GM23338 (cell line): ENCODE measurements at regions not wholly inside any gene's neighbourhood (a gene's known extent, or its start where the extent isn't known, plus 50 kb on each side); places are given as distances from the start of the nearest gene placed in this dataset.

Experiments used
- ATAC-seq: fragments of 200-7000 bp; cut with Tn5 transposase; 3 replicates; pipeline ENCODE4 v1.9.1; 2020
- DNase-seq: peaks from one replicate; pipeline ENCODE4 v3.0.0-alpha.2; 2015; ENCODE audit warnings: low spot score
- H2AFZ ChIP-seq: fragments of 200-600 bp; sonication (generic); 2 replicates; pipeline ENCODE4 v1.8.0; 2016; ENCODE audit warnings: antibody characterized with exemption, mild to moderate bottlenecking, moderate library complexity
- H3F3A ChIP-seq: fragments of 200-600 bp; sonication (generic); replicated peaks from 2 replicates; pipeline ENCODE4 v1.8.0; 2017; ENCODE audit warnings: antibody characterized with exemption, mixed run types, low read depth
- H3K27ac ChIP-seq: fragments of 200-600 bp; sonication (generic); 2 replicates; pipeline ENCODE4 v1.6.1; 2016; ENCODE audit warnings: low read depth
- H3K27me3 ChIP-seq: fragments of 200-600 bp; sonication (generic); 2 replicates; pipeline ENCODE4 v1.8.0; 2016; ENCODE audit warnings: mild to moderate bottlenecking, mixed run types, moderate library complexity; ENCODE audit not compliant: insufficient read depth
- H3K36me3 ChIP-seq: fragments of 200-600 bp; sonication (generic); 2 replicates; pipeline ENCODE4 v1.8.0; 2016; ENCODE audit warnings: mild to moderate bottlenecking; ENCODE audit not compliant: insufficient read depth
- H3K4me1 ChIP-seq: fragments of 200-600 bp; sonication (generic); 2 replicates; pipeline ENCODE4 v1.8.0; 2016; ENCODE audit warnings: mild to moderate bottlenecking, moderate library complexity; ENCODE audit not compliant: insufficient read depth
- H3K4me2 ChIP-seq: fragments of 200-600 bp; sonication (generic); 2 replicates; pipeline ENCODE4 v1.7.1; 2017; ENCODE audit warnings: mixed run types
- H3K4me3 ChIP-seq: fragments of 200-600 bp; sonication (generic); 2 replicates; pipeline ENCODE4 v1.6.1; 2016; ENCODE audit warnings: mixed run types
- H3K79me2 ChIP-seq: fragments of 200-600 bp; sonication (generic); replicated peaks from 2 replicates; pipeline ENCODE4 v1.8.0; 2017; ENCODE audit warnings: mild to moderate bottlenecking; ENCODE audit not compliant: insufficient read depth
- H3K9me2 ChIP-seq: fragments of 200-600 bp; sonication (generic); 2 replicates; pipeline ENCODE4 v1.8.0; 2017; ENCODE audit not compliant: insufficient read depth
- H4K20me1 ChIP-seq: fragments of 200-600 bp; sonication (generic); replicated peaks from 2 replicates; pipeline ENCODE4 v1.8.0; 2017; ENCODE audit warnings: mild to moderate bottlenecking; ENCODE audit not compliant: insufficient read depth
- H3K27ac Mint-ChIP-seq: 2 replicates; pipeline ENCODE4 v1.8.0; 2020; ENCODE audit warnings: inconsistent platforms, mild to moderate bottlenecking, moderate library complexity, mixed read lengths
- H3K27me3 Mint-ChIP-seq: 3 replicates; pipeline ENCODE4 v1.8.0; 2022; ENCODE audit warnings: low read depth, mild to moderate bottlenecking, moderate library complexity, mixed read lengths, inconsistent platforms; ENCODE audit not compliant: insufficient read depth, poor library complexity
- H3K36me3 Mint-ChIP-seq: 3 replicates; pipeline ENCODE4 v1.8.0; 2021; ENCODE audit warnings: low read depth, mild to moderate bottlenecking, inconsistent platforms, moderate library complexity, mixed read lengths
- H3K4me1 Mint-ChIP-seq: 3 replicates; pipeline ENCODE4 v1.8.0; 2020; ENCODE audit warnings: mild to moderate bottlenecking, inconsistent platforms, mixed read lengths
- H3K4me3 Mint-ChIP-seq: 3 replicates; pipeline ENCODE4 v1.8.0; 2021; ENCODE audit warnings: moderate library complexity, mild to moderate bottlenecking, inconsistent platforms, mixed read lengths
- H3K9me3 Mint-ChIP-seq: 3 replicates; pipeline ENCODE4 v1.8.0; 2020; ENCODE audit warnings: moderate library complexity, mild to moderate bottlenecking, inconsistent platforms, mixed read lengths
- CREB1 ChIP-seq: fragments of 250-450 bp; sonication (Bioruptor Pico); IDR thresholded peaks from 2 replicates; pipeline ENCODE4 v1.5.0; 2020; ENCODE audit warnings: low read depth, mild to moderate bottlenecking, moderate library complexity
- EZH2 ChIP-seq: fragments of 200-600 bp; sonication (generic); IDR thresholded peaks from one replicate; pipeline ENCODE4 v1.8.0; 2017; ENCODE audit warnings: antibody characterized with exemption, mild to moderate bottlenecking, low read depth; ENCODE audit not compliant: unreplicated experiment
- EZH2phosphoT487 ChIP-seq: fragments of 200-600 bp; sonication (generic); IDR thresholded peaks from one replicate; pipeline ENCODE4 v1.8.1; 2018; ENCODE audit warnings: antibody characterized with exemption; ENCODE audit not compliant: unreplicated experiment
- NANOG ChIP-seq: IDR thresholded peaks from 2 replicates; pipeline ENCODE4 v1.6.1; 2016; ENCODE audit warnings: antibody characterized with exemption, borderline replicate concordance
- STAT1 ChIP-seq: IDR thresholded peaks from one replicate; pipeline ENCODE4 v1.6.1; 2016; ENCODE audit warnings: antibody characterized with exemption; ENCODE audit not compliant: unreplicated experiment
- ZNF114 ChIP-seq: fragments of 250-450 bp; sonication (Bioruptor Pico); IDR thresholded peaks from 2 replicates; pipeline ENCODE4 v1.5.0; 2020; ENCODE audit warnings: mild to moderate bottlenecking, moderate library complexity
- TF ChIP-seq, protein P1 (sequence below): fragments of 250-450 bp; sonication (Bioruptor Pico); IDR thresholded peaks from 2 replicates; pipeline ENCODE4 v1.5.0; 2020; ENCODE audit warnings: mild to moderate bottlenecking, moderate library complexity
- TF ChIP-seq, protein P2 (sequence below), 2 experiments: fragments of 200-600 bp in 1 of 2; sonication (generic) in 1 of 2; conservative IDR thresholded peaks; 2 replicates each; pipeline versions ENCODE4 v1.5.1 to v1.6.1; 2016 to 2017; ENCODE audit warnings: antibody characterized with exemption in 2 of 2, low read depth in 2 of 2, mild to moderate bottlenecking in 2 of 2, moderate library complexity in 1 of 2

- no peak for ATAC-seq
These were observed 118.3 kb upstream of the FOXF1 start for GRCh38 chr16:86391984-86392383.

DNA sequence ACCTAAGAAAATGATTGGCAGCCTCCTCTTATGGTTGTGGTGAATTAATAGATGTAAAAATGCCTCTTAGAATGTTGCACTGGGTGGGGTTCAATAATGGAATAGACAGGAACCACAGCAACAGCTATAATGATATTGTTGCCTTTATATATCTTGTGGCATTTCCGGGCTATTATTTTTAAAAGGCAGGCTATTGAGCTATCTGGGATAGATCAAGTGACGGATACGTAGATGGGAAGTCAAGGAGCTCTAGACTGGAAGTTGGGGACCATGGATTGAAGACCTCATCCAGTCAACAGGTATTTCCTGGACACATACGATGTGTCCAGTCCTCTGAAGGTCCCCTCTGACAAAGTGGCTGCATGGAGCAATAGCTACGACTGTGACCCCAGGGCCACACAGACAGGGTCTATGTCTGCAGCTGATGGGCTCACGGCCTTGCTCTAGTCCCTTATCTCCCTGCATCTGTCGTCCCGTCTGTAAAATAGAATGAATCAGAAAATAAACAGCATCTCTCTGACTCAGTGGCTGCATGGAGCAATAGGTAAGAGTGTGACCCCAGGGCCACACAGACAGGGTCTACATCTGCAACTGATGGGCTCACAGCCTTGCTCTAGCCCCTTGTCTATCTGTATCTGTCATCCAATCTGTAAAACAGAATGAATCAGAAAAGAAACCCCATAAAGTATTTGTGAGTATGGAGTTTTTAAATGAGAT is 117.7 kb upstream of the FOXF1 start:
- H2AFZ ChIP-seq = no peak overlapping the region
- no peaks in the 10 kb centered on the region for H3K27me3 ChIP-seq
- H3K9me3 Mint-ChIP-seq = no peaks in the 10 kb centered on the region
- peaks cover 11% of the 10 kb centered on the region; the same call in 1 of the 2 replicates for H3K4me1 ChIP-seq
- no peaks in the 10 kb centered on the region for H3F3A ChIP-seq
- ATAC-seq (no peak), DNase-seq (no peak)
- no peak overlapping the region for H3K27ac ChIP-seq
- TF ChIP-seq ZNF114 (CRISPR knock-in tag) = no peak
- no peak for TF ChIP-seq EZH2
- TF ChIP-seq CREB1 (CRISPR knock-in tag) = no peak
- TF ChIP-seq NANOG = no peak
- no peak for TF ChIP-seq STAT1
- TF ChIP-seq, protein P1, sequence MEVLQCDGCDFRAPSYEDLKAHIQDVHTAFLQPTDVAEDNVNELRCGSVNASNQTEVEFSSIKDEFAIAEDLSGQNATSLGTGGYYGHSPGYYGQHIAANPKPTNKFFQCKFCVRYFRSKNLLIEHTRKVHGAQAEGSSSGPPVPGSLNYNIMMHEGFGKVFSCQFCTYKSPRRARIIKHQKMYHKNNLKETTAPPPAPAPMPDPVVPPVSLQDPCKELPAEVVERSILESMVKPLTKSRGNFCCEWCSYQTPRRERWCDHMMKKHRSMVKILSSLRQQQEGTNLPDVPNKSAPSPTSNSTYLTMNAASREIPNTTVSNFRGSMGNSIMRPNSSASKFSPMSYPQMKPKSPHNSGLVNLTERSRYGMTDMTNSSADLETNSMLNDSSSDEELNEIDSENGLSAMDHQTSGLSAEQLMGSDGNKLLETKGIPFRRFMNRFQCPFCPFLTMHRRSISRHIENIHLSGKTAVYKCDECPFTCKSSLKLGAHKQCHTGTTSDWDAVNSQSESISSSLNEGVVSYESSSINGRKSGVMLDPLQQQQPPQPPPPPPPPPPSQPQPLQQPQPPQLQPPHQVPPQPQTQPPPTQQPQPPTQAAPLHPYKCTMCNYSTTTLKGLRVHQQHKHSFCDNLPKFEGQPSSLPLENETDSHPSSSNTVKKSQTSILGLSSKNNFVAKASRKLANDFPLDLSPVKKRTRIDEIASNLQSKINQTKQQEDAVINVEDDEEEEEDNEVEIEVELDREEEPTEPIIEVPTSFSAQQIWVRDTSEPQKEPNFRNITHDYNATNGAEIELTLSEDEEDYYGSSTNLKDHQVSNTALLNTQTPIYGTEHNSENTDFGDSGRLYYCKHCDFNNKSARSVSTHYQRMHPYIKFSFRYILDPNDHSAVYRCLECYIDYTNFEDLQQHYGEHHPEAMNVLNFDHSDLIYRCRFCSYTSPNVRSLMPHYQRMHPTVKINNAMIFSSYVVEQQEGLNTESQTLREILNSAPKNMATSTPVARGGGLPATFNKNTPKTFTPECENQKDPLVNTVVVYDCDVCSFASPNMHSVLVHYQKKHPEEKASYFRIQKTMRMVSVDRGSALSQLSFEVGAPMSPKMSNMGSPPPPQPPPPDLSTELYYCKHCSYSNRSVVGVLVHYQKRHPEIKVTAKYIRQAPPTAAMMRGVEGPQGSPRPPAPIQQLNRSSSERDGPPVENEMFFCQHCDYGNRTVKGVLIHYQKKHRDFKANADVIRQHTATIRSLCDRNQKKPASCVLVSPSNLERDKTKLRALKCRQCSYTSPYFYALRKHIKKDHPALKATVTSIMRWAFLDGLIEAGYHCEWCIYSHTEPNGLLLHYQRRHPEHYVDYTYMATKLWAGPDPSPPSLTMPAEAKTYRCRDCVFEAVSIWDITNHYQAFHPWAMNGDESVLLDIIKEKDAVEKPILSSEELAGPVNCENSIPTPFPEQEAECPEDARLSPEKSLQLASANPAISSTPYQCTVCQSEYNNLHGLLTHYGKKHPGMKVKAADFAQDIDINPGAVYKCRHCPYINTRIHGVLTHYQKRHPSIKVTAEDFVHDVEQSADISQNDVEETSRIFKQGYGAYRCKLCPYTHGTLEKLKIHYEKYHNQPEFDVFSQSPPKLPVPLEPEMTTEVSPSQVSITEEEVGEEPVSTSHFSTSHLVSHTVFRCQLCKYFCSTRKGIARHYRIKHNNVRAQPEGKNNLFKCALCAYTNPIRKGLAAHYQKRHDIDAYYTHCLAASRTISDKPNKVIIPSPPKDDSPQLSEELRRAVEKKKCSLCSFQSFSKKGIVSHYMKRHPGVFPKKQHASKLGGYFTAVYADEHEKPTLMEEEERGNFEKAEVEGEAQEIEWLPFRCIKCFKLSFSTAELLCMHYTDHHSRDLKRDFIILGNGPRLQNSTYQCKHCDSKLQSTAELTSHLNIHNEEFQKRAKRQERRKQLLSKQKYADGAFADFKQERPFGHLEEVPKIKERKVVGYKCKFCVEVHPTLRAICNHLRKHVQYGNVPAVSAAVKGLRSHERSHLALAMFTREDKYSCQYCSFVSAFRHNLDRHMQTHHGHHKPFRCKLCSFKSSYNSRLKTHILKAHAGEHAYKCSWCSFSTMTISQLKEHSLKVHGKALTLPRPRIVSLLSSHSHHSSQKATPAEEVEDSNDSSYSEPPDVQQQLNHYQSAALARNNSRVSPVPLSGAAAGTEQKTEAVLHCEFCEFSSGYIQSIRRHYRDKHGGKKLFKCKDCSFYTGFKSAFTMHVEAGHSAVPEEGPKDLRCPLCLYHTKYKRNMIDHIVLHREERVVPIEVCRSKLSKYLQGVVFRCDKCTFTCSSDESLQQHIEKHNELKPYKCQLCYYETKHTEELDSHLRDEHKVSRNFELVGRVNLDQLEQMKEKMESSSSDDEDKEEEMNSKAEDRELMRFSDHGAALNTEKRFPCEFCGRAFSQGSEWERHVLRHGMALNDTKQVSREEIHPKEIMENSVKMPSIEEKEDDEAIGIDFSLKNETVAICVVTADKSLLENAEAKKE (CRISPR knock-in tag) = no peak
- peaks cover 6% of the 10 kb centered on the region for H3K27me3 Mint-ChIP-seq
- no peak overlapping the region for H3K4me2 ChIP-seq
- peaks cover 16% of the 10 kb centered on the region for H3K4me1 Mint-ChIP-seq
- no peak overlapping the region for H3K4me3 ChIP-seq
- H3K27ac Mint-ChIP-seq = no peak overlapping the region
- H3K36me3 ChIP-seq = no peaks in the 10 kb centered on the region
- no peak overlapping the region for H3K4me3 Mint-ChIP-seq
- peaks cover 7% of the 10 kb centered on the region; the same call in 1 of the 2 replicates for H3K9me2 ChIP-seq
- no peaks in the 10 kb centered on the region for H3K79me2 ChIP-seq
- no peaks in the 10 kb centered on the region for H3K36me3 Mint-ChIP-seq
- H4K20me1 ChIP-seq = no peaks in the 10 kb centered on the region

More at GRCh38 chr16:86391984-86392383, 118.3 kb upstream of the FOXF1 start:
- DNase-seq = no peak
- Histone ChIP-seq H3K4me2 (no peak overlapping the region), H3K4me1 (peaks cover 10% of the 10 kb centered on the region; the same call in 1 of the 2 replicates), H3K79me2 (no peaks in the 10 kb centered on the region), H3F3A (no peaks in the 10 kb centered on the region), H3K27me3 (no peaks in the 10 kb centered on the region), H2AFZ (no peak overlapping the region), H3K36me3 (no peaks in the 10 kb centered on the region), H4K20me1 (no peaks in the 10 kb centered on the region), H3K27ac (no peak overlapping the region), H3K9me2 (peaks cover 6% of the 10 kb centered on the region; the same call in 1 of the 2 replicates), H3K4me3 (no peak overlapping the region)
- H3K4me1 Mint-ChIP-seq = peaks cover 14% of the 10 kb centered on the region
- H3K36me3 Mint-ChIP-seq = no peaks in the 10 kb centered on the region
- TF ChIP-seq EZH2phosphoT487 = no peak
- TF ChIP-seq, protein P2, sequence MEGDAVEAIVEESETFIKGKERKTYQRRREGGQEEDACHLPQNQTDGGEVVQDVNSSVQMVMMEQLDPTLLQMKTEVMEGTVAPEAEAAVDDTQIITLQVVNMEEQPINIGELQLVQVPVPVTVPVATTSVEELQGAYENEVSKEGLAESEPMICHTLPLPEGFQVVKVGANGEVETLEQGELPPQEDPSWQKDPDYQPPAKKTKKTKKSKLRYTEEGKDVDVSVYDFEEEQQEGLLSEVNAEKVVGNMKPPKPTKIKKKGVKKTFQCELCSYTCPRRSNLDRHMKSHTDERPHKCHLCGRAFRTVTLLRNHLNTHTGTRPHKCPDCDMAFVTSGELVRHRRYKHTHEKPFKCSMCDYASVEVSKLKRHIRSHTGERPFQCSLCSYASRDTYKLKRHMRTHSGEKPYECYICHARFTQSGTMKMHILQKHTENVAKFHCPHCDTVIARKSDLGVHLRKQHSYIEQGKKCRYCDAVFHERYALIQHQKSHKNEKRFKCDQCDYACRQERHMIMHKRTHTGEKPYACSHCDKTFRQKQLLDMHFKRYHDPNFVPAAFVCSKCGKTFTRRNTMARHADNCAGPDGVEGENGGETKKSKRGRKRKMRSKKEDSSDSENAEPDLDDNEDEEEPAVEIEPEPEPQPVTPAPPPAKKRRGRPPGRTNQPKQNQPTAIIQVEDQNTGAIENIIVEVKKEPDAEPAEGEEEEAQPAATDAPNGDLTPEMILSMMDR (conservative IDR thresholded peaks at IDR 0.05; ENCODE audit: low read depth in 2 of 2) = no peak
- no peak for TF ChIP-seq ZNF114 (CRISPR knock-in tag)
- peaks cover 4% of the 10 kb centered on the region for H3K27me3 Mint-ChIP-seq
- H3K27ac Mint-ChIP-seq = no peak overlapping the region
- H3K4me3 Mint-ChIP-seq = no peak overlapping the region
- no peaks in the 10 kb centered on the region; the same call in 2 of the 3 replicates for H3K9me3 Mint-ChIP-seq
